Skin of body (tissue), 1 donor: ENCODE measurements at regions not wholly inside any gene's neighbourhood (a gene's known extent, or its start where the extent isn't known, plus 50 kb on each side); places are given as distances from the start of the nearest gene placed in this dataset.

Experiments
- DNase-seq: peaks from one replicate; lab custom pipeline; 2025; lab: John Stamatoyannopoulos, UW

DNA sequence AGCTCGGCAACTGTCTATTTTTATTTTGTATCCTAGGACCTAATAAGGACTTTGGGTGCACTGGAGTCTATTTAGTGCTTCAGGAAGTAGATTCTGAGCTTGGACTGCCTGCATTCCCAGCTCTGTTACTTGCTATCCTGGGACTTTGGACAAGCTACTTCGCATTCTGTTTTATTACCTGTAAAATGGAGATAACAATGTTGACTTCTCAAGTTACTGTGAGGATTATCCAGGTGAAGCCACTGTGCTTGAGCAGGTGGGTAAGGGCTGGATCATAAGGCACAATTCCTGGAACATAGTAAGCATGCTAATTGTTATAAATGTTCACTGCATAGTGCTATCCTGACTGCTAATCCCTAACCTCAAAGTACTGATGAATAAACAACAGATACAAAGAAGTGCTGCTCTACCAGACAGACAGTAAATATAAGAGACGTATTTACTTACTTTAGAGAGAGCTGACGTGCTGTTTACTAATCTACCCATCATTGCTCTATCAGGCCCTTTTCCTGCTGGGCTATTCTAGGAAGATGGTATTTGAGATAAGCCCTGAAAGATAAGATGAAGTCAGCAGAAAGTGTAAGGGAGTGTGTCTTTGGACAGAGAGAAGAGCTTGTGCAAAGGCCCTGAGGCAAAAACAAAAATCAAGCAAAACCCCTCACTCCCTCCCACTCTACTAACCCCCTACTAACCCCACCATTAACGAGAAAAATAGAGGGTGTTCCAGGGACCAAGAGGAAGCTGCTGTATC lies 50.8 kb upstream of the FLT1 start:
- DNase-seq = no peak
